ENCODE measurements at regions not wholly inside any gene's neighbourhood (a gene's known extent, or its start where the extent isn't known, plus 50 kb on each side); places are given as distances from the start of the nearest gene placed in this dataset.
A peak's percentile ranks its signal among the peaks of the same experiment; 100 is the strongest.

DNA sequence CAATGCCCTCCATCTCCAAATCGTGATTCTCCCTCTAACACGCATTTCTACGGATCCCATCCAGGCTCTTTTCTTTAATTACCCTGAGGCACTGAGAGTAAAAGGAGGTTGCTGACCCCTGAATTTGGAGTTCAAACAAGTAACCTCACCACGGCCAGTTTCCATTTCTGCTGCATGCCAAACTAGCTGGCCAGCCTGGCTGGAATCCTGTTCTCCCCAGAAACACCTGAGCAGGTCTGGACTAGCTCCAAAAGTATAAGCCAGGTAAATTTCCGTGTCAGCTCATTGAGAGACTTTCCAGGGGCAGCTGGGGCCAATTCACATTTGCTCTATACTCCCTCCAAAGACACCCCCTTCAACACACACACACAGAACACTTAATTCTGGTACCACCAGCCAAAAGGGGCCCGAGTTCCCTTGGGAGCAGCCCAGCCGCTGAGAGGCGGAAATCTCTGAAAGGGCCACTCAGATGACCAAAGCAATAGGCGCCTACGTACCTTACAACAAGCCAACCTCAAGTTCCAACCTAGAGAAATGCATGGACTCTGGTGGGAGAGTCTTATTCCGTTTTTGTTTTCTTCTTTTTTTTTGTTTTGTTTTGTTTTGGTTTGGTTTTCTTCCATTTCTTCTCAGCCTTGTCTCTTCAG is 131.4 kb downstream of the NDUFA12 start:
- Histone ChIP-seq H3K27me3 (ENCODE audit: insufficient read depth, low read length) (peaks cover 16% of the 10 kb centered on the region), H3K9me3 (ENCODE audit: control insufficient read depth in 1 of 2, low read length in 2 of 2) (no peaks in the 10 kb centered on the region), H3K27ac (ENCODE audit: low read depth, low read length) (no peak overlapping the region), H3K4me3 (ENCODE audit: low read length in 2 of 2) (no peak overlapping the region), H3K36me3 (ENCODE audit: insufficient read depth, low read length) (no peaks in the 10 kb centered on the region), H3K4me1 (ENCODE audit: insufficient read depth, low read length) (peaks cover 11% of the 10 kb centered on the region)
- ChIA-PET POLR2A (ENCODE audit: partially characterized antibody) (no interaction called here), CTCF (ENCODE audit: partially characterized antibody) (no interaction called here)
- no peak for DNase-seq
- Mint-ChIP-seq H3K36me3 (no peaks in the 10 kb centered on the region), H3K4me1 (peaks cover 9 to 30% (median 20%) of the 10 kb centered on the region in 4 donors), H3K4me3 (peak overlapping the region in 3 of 8 donors; percentile 21 to 84 (median 72)), H3K27ac (no peak overlapping the region), H3K27me3 (peaks cover 47 to 48% of the 10 kb centered on the region in 2 donors), H3K9me3 (peaks cover 0 to under 1% (median 0%) of the 10 kb centered on the region in 8 donors)
- intact Hi-C loops (cut with micrococcal nuclease), result no loop called here

DNA sequence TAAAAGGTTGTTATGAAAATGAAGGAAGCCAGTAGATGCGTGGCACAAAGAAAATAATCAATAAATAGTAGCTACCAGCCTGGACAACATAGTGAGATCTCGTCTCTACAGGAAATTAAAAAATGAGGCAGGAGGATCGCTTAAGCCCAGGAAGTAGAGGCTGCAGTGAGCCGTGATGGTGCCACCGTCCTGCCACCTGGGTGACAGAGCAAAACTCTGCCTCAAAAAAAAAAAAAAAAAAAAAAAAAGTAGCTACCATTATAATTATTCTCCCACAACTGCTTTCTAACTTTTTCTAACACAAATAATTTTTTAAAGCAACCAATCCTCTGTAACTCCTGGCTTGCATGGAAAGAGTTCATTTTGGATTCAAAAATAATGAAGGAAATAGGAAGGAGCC is 133.0 kb downstream of the NDUFA12 start:
- peaks cover 0 to 2% (median 0%) of the 10 kb centered on the region in 8 donors for H3K9me3 Mint-ChIP-seq
- Histone ChIP-seq H3K4me3 (ENCODE audit: low read length in 2 of 2) (no peak overlapping the region), H3K27me3 (ENCODE audit: insufficient read depth, low read length) (peaks cover 12% of the 10 kb centered on the region), H3K36me3 (ENCODE audit: insufficient read depth, low read length) (no peaks in the 10 kb centered on the region), H3K9me3 (ENCODE audit: control insufficient read depth in 1 of 2, low read length in 2 of 2) (no peaks in the 10 kb centered on the region), H3K4me1 (ENCODE audit: insufficient read depth, low read length) (peaks cover 11% of the 10 kb centered on the region), H3K27ac (ENCODE audit: low read depth, low read length) (no peak overlapping the region)
- DNase-seq, result no peak
- peaks cover 36 to 43% of the 10 kb centered on the region in 2 donors for H3K27me3 Mint-ChIP-seq
- intact Hi-C loops (cut with micrococcal nuclease), result no loop called here
- ChIA-PET POLR2A (ENCODE audit: partially characterized antibody) (no interaction called here), CTCF (ENCODE audit: partially characterized antibody) (interaction anchor here (0.7 kb wide), 1 partner anchor 247 kb away, joined by 3 read pairs; no protein-coding TSS in a partner anchor)
- no peaks in the 10 kb centered on the region for H3K36me3 Mint-ChIP-seq
- H3K4me3 Mint-ChIP-seq, result no peak overlapping the region
- H3K4me1 Mint-ChIP-seq, result peaks cover 9 to 28% (median 19%) of the 10 kb centered on the region in 4 donors
- H3K27ac Mint-ChIP-seq, result no peak overlapping the region

DNA sequence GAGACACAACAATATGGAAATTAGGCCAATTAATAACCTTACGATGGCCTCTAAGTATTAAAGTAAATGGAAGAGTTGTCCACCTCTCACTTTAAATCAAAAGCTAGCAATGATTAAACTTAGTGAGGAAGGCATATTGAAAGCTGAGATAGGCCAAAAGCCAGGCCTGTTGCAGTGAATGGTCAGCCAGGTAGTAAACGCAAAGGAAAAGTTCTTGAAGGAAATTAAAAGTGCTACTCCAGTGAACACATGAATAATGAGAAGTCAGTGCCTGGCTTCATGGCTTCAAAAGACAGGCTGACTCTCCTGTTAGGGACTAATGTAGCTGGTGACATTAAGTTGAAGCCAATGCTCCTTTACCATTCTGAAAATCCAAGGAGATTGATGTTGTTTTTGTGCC is 135.3 kb downstream of the NDUFA12 start:
- no peak overlapping the region for H3K4me3 ChIP-seq (ENCODE audit: low read length in 2 of 2)
- H3K27me3 ChIP-seq (ENCODE audit: insufficient read depth, low read length), result peaks cover 7% of the 10 kb centered on the region
- Mint-ChIP-seq H3K4me3 (peak overlapping the region in 1 of 8 donors; percentile 18), H3K27me3 (peaks cover 24 to 31% of the 10 kb centered on the region in 2 donors), H3K36me3 (no peaks in the 10 kb centered on the region), H3K27ac (no peak overlapping the region), H3K4me1 (peaks cover 3 to 11% (median 5%) of the 10 kb centered on the region in 4 donors), H3K9me3 (peaks cover 0 to 5% (median under 1%) of the 10 kb centered on the region in 8 donors)
- H3K36me3 ChIP-seq (ENCODE audit: insufficient read depth, low read length), result no peaks in the 10 kb centered on the region
- CTCF ChIA-PET (ENCODE audit: partially characterized antibody), result interaction anchor here (0.7 kb wide), 1 partner anchor 10 kb away, joined by 3 read pairs; no protein-coding TSS in a partner anchor
- no peaks in the 10 kb centered on the region for H3K4me1 ChIP-seq (ENCODE audit: insufficient read depth, low read length)
- H3K9me3 ChIP-seq (ENCODE audit: control insufficient read depth in 1 of 2, low read length in 2 of 2), result no peaks in the 10 kb centered on the region
- POLR2A ChIA-PET (ENCODE audit: partially characterized antibody), result no interaction called here
- no peak overlapping the region for H3K27ac ChIP-seq (ENCODE audit: low read depth, low read length)
- intact Hi-C loops (cut with micrococcal nuclease), result no loop called here
- no peak for DNase-seq

DNA sequence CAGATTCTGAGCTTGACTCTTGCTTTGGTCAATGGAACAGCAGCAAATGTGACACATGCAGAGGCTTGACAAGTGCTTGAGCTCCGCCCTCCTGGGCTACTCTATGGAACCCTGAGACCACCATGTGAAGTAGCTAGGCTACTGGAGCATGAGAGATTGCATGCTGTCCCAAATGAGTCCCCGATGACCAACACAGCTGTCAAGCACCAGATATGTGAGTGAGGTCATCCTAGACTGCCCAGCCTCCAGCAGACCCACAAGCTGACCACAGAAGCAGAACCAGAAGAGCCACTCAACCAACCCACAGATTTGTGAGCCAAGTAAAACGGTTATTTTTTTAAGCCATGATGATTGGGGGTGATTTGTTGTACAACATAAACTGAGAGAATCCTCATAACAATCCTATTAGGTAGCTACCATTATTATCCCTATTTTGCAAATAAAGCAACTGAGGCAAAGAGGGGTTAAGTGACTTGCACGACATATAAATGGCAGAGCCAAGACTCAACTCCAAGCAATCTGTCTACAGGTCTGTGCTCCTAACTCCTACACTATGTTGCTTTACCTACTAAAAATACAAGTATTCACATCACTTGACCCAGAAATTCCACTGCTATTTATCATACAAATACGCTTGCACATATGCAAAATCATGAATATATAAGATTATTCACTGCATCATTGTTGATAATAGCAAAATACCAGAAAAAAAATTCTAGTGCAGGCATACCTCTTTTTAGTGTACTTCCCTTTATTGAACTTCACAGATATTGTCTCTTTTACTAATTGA is 136.2 kb downstream of the NDUFA12 start:
- DNase-seq, result no peak
- no peak overlapping the region for H3K4me3 ChIP-seq (ENCODE audit: low read length in 2 of 2)
- Mint-ChIP-seq H3K36me3 (no peaks in the 10 kb centered on the region), H3K27me3 (peaks cover 19 to 26% of the 10 kb centered on the region in 2 donors), H3K4me3 (no peak overlapping the region), H3K27ac (no peak overlapping the region), H3K9me3 (peaks cover 0 to 5% (median under 1%) of the 10 kb centered on the region in 8 donors), H3K4me1 (peaks cover 0 to 6% (median under 1%) of the 10 kb centered on the region in 4 donors)
- no peaks in the 10 kb centered on the region for H3K9me3 ChIP-seq (ENCODE audit: control insufficient read depth in 1 of 2, low read length in 2 of 2)
- peaks cover 4% of the 10 kb centered on the region for H3K27me3 ChIP-seq (ENCODE audit: insufficient read depth, low read length)
- intact Hi-C loops (cut with micrococcal nuclease), result no loop called here
- no peak overlapping the region for H3K27ac ChIP-seq (ENCODE audit: low read depth, low read length)
- POLR2A ChIA-PET (ENCODE audit: partially characterized antibody), result no interaction called here
- CTCF ChIA-PET (ENCODE audit: partially characterized antibody), result no interaction called here
- no peaks in the 10 kb centered on the region for H3K36me3 ChIP-seq (ENCODE audit: insufficient read depth, low read length)
- no peaks in the 10 kb centered on the region for H3K4me1 ChIP-seq (ENCODE audit: insufficient read depth, low read length)

DNA sequence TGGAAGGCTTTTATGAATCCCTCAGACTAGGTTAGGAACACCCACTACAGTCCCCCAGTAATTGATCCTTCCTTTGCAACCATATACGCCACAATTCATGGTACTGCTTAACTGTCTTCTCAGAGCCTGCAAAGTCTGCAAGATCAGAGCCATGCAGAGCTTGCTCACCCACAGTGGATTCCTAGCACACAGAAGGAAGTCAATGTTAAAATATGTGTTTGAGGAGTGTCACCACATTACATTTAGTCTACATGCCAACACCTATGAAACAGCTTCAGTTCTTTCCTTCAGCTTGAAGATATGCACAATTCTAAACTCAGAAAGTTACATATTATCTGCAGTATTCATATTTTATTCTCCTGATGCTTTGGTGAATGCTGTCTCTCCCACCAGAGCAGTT is 138.5 kb downstream of the NDUFA12 start:
- H3K36me3 ChIP-seq (ENCODE audit: insufficient read depth, low read length), result no peaks in the 10 kb centered on the region
- CTCF ChIA-PET (ENCODE audit: partially characterized antibody), result no interaction called here
- no peaks in the 10 kb centered on the region for H3K4me1 Mint-ChIP-seq
- no peaks in the 10 kb centered on the region for H3K36me3 Mint-ChIP-seq
- H3K27ac ChIP-seq (ENCODE audit: low read depth, low read length), result no peak overlapping the region
- no peaks in the 10 kb centered on the region for H3K4me1 ChIP-seq (ENCODE audit: insufficient read depth, low read length)
- H3K27me3 Mint-ChIP-seq, result peaks cover 6 to 14% of the 10 kb centered on the region in 2 donors
- no peaks in the 10 kb centered on the region for H3K9me3 ChIP-seq (ENCODE audit: control insufficient read depth in 1 of 2, low read length in 2 of 2)
- H3K9me3 Mint-ChIP-seq, result peaks cover 0 to 5% (median under 1%) of the 10 kb centered on the region in 8 donors
- no peak for DNase-seq
- intact Hi-C loops (cut with micrococcal nuclease), result no loop called here
- H3K27me3 ChIP-seq (ENCODE audit: insufficient read depth, low read length), result no peaks in the 10 kb centered on the region
- no peak overlapping the region for H3K4me3 Mint-ChIP-seq
- no peak overlapping the region for H3K4me3 ChIP-seq (ENCODE audit: low read length in 2 of 2)
- POLR2A ChIA-PET (ENCODE audit: partially characterized antibody), result no interaction called here
- H3K27ac Mint-ChIP-seq, result no peak overlapping the region

DNA sequence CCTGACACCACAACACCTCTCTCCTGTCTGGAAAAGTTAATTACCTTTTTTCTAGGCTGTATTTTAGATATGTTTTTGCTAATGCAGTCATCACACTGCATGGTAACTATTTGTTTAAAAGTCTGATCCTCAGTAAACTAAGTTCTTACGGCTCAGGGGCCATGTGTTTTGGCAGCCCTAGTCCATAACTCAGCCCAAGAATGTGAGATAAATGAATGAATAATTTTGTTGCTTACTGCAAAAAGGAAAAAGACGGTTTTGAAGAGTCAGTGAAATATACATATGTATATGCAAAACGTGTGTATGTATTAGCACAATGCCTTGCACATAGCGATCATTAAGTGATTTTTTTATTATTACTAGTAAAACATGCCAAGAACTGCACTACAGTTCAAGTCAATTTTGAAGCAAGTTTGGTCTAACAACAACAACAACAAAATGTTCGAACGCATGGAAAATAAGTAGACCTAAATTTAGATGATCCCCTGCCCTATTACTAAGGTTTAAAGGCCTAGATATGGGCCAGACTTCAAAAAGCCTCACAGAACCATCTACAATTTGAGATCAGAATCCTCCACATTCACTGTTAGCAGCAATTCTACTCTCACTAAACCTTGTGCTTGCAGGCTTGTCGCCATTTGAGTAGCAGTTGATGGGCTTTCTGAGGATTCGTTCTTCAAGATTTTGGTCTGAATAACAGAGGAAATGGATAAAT is 140.0 kb downstream of the NDUFA12 start:
- Mint-ChIP-seq H3K27me3 (peaks cover 4 to 8% of the 10 kb centered on the region in 2 donors), H3K4me1 (no peaks in the 10 kb centered on the region), H3K36me3 (no peaks in the 10 kb centered on the region), H3K9me3 (peaks cover 0 to 5% (median under 1%) of the 10 kb centered on the region in 8 donors), H3K4me3 (no peak overlapping the region), H3K27ac (no peak overlapping the region)
- ChIA-PET CTCF (ENCODE audit: partially characterized antibody) (no interaction called here), POLR2A (ENCODE audit: partially characterized antibody) (no interaction called here)
- Histone ChIP-seq H3K27ac (ENCODE audit: low read depth, low read length) (no peak overlapping the region), H3K4me3 (ENCODE audit: low read length in 2 of 2) (no peak overlapping the region), H3K4me1 (ENCODE audit: insufficient read depth, low read length) (no peaks in the 10 kb centered on the region), H3K27me3 (ENCODE audit: insufficient read depth, low read length) (no peaks in the 10 kb centered on the region), H3K9me3 (ENCODE audit: control insufficient read depth in 1 of 2, low read length in 2 of 2) (no peaks in the 10 kb centered on the region), H3K36me3 (ENCODE audit: insufficient read depth, low read length) (no peaks in the 10 kb centered on the region)
- intact Hi-C loops (cut with micrococcal nuclease), result no loop called here
- DNase-seq, result no peak

DNA sequence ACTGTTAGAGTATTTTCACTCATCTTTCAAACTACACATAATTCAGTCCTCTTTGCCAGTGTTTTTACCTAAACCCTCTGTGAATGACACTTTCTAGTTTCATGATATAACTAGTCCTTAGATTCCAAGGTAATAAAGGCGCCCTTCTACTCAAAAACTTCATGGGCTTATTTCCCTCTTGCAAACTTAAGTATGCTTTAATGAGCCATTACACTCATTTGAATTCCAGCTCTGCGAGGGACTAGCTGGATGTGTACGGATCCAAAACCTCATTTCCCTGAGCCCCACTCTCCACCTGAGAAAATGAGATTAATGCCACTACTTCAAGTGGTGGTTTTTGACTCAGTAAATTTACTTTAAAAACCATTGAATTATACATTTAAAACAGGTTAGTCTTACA is 141.1 kb downstream of the NDUFA12 start:
- H3K4me3 Mint-ChIP-seq, result no peak overlapping the region
- intact Hi-C loops (cut with micrococcal nuclease), result no loop called here
- Histone ChIP-seq H3K27me3 (ENCODE audit: insufficient read depth, low read length) (no peaks in the 10 kb centered on the region), H3K4me3 (ENCODE audit: low read length in 2 of 2) (no peak overlapping the region), H3K36me3 (ENCODE audit: insufficient read depth, low read length) (no peaks in the 10 kb centered on the region), H3K9me3 (ENCODE audit: control insufficient read depth in 1 of 2, low read length in 2 of 2) (no peaks in the 10 kb centered on the region), H3K27ac (ENCODE audit: low read depth, low read length) (no peak overlapping the region), H3K4me1 (ENCODE audit: insufficient read depth, low read length) (no peaks in the 10 kb centered on the region)
- no peaks in the 10 kb centered on the region for H3K4me1 Mint-ChIP-seq
- no peak overlapping the region for H3K27ac Mint-ChIP-seq
- CTCF ChIA-PET (ENCODE audit: partially characterized antibody), result no interaction called here
- POLR2A ChIA-PET (ENCODE audit: partially characterized antibody), result no interaction called here
- no peak for DNase-seq
- peaks cover 4 to 12% of the 10 kb centered on the region in 2 donors for H3K27me3 Mint-ChIP-seq
- no peaks in the 10 kb centered on the region for H3K36me3 Mint-ChIP-seq
- H3K9me3 Mint-ChIP-seq, result peaks cover 0 to 5% (median under 1%) of the 10 kb centered on the region in 8 donors
